Hepatocyte (in vitro differentiated cells): ENCODE measurements at regions not wholly inside any gene's neighbourhood (a gene's known extent, or its start where the extent isn't known, plus 50 kb on each side); places are given as distances from the start of the nearest gene placed in this dataset.

Experiments used
- CTCF ChIP-seq: fragments of 200-600 bp; sonication (generic); IDR thresholded peaks from 2 replicates; pipeline ENCODE4 v1.5.1; 2016; ENCODE audit warnings: antibody characterized with exemption, mild to moderate bottlenecking; ENCODE audit not compliant: poor library complexity
- EZH2 ChIP-seq: fragments of 200-600 bp; sonication (generic); IDR thresholded peaks from 2 replicates; pipeline ENCODE4 v1.6.1; 2016; ENCODE audit warnings: antibody characterized with exemption, mild to moderate bottlenecking, borderline replicate concordance
- EZH2phosphoT487 ChIP-seq: fragments of 200-600 bp; sonication (generic); IDR thresholded peaks from one replicate; pipeline ENCODE4 v1.6.1; 2018; ENCODE audit warnings: antibody characterized with exemption, mild to moderate bottlenecking, low read depth, moderate library complexity; ENCODE audit not compliant: unreplicated experiment, severe bottlenecking

GRCh38 chr5:71892641-71893365, 173.7 kb downstream of the CARTPT start:
- no peak for TF ChIP-seq EZH2
- TF ChIP-seq CTCF = no peak
- TF ChIP-seq EZH2phosphoT487 = no peak
